Lower lobe of right lung (tissue), 2 donors: ENCODE measurements at regions not wholly inside any gene's neighbourhood (a gene's known extent, or its start where the extent isn't known, plus 50 kb on each side); places are given as distances from the start of the nearest gene placed in this dataset.
"Not testable (repeated sequence)": the region's sequence is repeated elsewhere in the genome, so short reads cannot be mapped to it uniquely, and the experiment has no call there.

ENCODE experiments used
- ATAC-seq, 2 donors: fragments of 200-7000 bp; cut with Tn5 transposase; one replicate each; pipeline ENCODE4 v1.9.1; 2020 to 2022; ENCODE audit warnings: mild to moderate bottlenecking in 2 of 2, moderate library complexity in 2 of 2
- DNase-seq: peaks from one replicate; pipeline ENCODE4 v3.0.0-alpha.2; 2020
- H3K27ac ChIP-seq: fragments of 200-600 bp; one replicate; pipeline ENCODE4 v1.8.0; 2022
- H3K27me3 ChIP-seq: fragments of 200-600 bp; one replicate; pipeline ENCODE4 v1.8.0; 2022; ENCODE audit warnings: low read depth
- H3K36me3 ChIP-seq: fragments of 200-600 bp; one replicate; pipeline ENCODE4 v1.8.0; 2022; ENCODE audit warnings: mild to moderate bottlenecking
- H3K4me1 ChIP-seq: fragments of 200-600 bp; one replicate; pipeline ENCODE4 v1.8.0; 2022
- H3K4me3 ChIP-seq: fragments of 200-600 bp; one replicate; pipeline ENCODE4 v1.8.0; 2022; ENCODE audit warnings: mild to moderate bottlenecking
- H3K9me3 ChIP-seq: fragments of 200-600 bp; one replicate; pipeline ENCODE4 v1.8.0; 2022
- intact Hi-C: fragments of 100-400 bp; cut with DNase I; formaldehyde crosslinking; loops from one replicate; pipeline ENCODE4 v1.11.0; 2022
- TF ChIP-seq, protein P1 (sequence below): fragments of 200-600 bp; IDR thresholded peaks from one replicate; pipeline ENCODE4 v1.8.0; 2022; ENCODE audit warnings: antibody characterized with exemption, mild to moderate bottlenecking
- donor health status: DM: no; HTN: yes; CAD: no; lungs with severe emphysema.

DNA sequence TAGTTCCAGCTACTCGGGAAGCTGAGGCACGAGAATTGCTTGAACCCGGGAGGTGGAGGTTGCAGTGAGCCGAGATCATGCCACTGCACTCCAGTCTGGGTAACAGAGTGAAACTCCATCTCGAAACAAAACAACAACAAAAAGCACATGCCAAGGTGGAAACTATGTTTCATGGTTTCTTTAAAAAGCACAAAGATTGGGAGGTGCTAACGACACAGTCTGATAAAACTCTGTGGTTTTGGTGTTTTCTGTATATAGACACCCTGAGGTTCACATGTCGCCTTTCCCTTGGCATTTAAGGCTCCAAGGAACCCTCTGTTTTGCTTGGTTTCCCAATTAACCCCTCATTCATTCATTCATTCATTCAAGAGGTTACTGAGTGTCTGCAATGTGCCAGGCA lies 253.4 kb upstream of the SULF2 start:
- TF ChIP-seq, protein P1, sequence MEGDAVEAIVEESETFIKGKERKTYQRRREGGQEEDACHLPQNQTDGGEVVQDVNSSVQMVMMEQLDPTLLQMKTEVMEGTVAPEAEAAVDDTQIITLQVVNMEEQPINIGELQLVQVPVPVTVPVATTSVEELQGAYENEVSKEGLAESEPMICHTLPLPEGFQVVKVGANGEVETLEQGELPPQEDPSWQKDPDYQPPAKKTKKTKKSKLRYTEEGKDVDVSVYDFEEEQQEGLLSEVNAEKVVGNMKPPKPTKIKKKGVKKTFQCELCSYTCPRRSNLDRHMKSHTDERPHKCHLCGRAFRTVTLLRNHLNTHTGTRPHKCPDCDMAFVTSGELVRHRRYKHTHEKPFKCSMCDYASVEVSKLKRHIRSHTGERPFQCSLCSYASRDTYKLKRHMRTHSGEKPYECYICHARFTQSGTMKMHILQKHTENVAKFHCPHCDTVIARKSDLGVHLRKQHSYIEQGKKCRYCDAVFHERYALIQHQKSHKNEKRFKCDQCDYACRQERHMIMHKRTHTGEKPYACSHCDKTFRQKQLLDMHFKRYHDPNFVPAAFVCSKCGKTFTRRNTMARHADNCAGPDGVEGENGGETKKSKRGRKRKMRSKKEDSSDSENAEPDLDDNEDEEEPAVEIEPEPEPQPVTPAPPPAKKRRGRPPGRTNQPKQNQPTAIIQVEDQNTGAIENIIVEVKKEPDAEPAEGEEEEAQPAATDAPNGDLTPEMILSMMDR: no peak
- intact Hi-C loops: no loop called here
- H3K4me3 ChIP-seq: no peak overlapping the region
- DNase-seq (no peak), ATAC-seq (no peak)
- no peaks in the 10 kb centered on the region for H3K4me1 ChIP-seq
- no peaks in the 10 kb centered on the region for H3K36me3 ChIP-seq
- H3K27me3 ChIP-seq: no peaks in the 10 kb centered on the region
- H3K9me3 ChIP-seq: no peaks in the 10 kb centered on the region
- no peak overlapping the region for H3K27ac ChIP-seq

- H3K4me3 ChIP-seq, H3K36me3 ChIP-seq, intact Hi-C loops, H3K27ac ChIP-seq, ATAC-seq, DNase-seq, H3K9me3 ChIP-seq, H3K4me1 ChIP-seq, H3K27me3 ChIP-seq: not testable (repeated sequence)
Observed at GRCh38 chr20:48037798-48038197, 252.5 kb upstream of the SULF2 start.

DNA sequence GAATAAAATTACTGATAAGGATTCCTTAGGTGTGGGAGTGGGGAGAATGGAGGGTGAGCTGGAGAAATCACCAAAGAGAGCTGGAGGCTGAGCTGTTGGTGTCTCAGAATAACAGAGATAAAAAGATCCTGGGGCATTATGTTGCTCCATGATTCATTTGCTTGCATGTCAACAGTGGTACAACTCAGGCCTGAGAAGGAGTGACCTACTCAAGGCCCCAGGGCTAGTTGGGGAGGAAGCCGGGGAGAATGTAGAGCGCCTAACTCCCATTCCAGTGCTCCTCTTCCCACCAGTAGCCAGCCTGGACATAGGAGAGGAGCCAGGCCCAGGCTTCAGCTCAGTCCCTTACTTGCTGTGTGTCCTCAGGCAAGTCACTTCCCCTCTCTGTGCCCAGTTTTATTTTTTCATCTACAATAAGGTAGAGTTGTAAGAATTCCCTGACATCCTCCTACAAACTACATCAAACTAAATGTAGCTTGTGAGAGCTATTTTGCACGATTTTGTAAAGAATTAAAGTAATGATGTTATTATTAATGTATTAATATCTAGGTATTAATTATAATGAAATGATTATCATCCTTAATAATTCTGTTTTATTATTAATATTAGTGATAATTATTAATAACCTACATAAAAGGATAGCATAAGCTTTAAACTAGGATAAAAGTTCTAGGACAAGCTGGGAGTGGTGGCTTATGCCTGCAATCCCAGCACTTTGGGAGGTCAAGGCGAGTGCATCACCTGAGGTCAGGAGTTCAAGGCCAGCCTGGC lies 250.9 kb upstream of the SULF2 start:
- DNase-seq: no peak
- no peaks in the 10 kb centered on the region for H3K36me3 ChIP-seq
- no peak for ATAC-seq
- intact Hi-C loops: no loop called here
- H3K9me3 ChIP-seq: no peaks in the 10 kb centered on the region
- no peaks in the 10 kb centered on the region for H3K4me1 ChIP-seq
- no peak overlapping the region for H3K27ac ChIP-seq
- no peak overlapping the region for H3K4me3 ChIP-seq
- TF ChIP-seq, protein P1: no peak
- no peaks in the 10 kb centered on the region for H3K27me3 ChIP-seq

- TF ChIP-seq, protein P1: no peak
- no peaks in the 10 kb centered on the region for H3K27me3 ChIP-seq
- DNase-seq (no peak), ATAC-seq (no peak)
- H3K4me1 ChIP-seq: no peaks in the 10 kb centered on the region
- no peak overlapping the region for H3K4me3 ChIP-seq
- H3K36me3 ChIP-seq: no peaks in the 10 kb centered on the region
- H3K27ac ChIP-seq: no peak overlapping the region
- no peaks in the 10 kb centered on the region for H3K9me3 ChIP-seq
- intact Hi-C loops: no loop called here
Observed at GRCh38 chr20:48034751-48035150, 249.5 kb upstream of the SULF2 start.

- not testable (repeated sequence) for DNase-seq
Observed at GRCh38 chr20:48033005-48033404, 247.7 kb upstream of the SULF2 start.

GRCh38 chr20:48031122-48031521 lies 245.8 kb upstream of the SULF2 start:
- H3K36me3 ChIP-seq: no peaks in the 10 kb centered on the region
- no peak overlapping the region for H3K27ac ChIP-seq
- TF ChIP-seq, protein P1: no peak
- DNase-seq (no peak), ATAC-seq (no peak)
- H3K9me3 ChIP-seq: no peaks in the 10 kb centered on the region
- no peak overlapping the region for H3K4me3 ChIP-seq
- H3K4me1 ChIP-seq: no peaks in the 10 kb centered on the region
- intact Hi-C loops: no loop called here
- no peaks in the 10 kb centered on the region for H3K27me3 ChIP-seq

More at GRCh38 chr20:48033005-48033404, 247.7 kb upstream of the SULF2 start:
- H3K9me3 ChIP-seq, H3K36me3 ChIP-seq, H3K27me3 ChIP-seq, H3K4me3 ChIP-seq, ATAC-seq, H3K27ac ChIP-seq, H3K4me1 ChIP-seq, intact Hi-C loops: not testable (repeated sequence)
